Astrocyte (in vitro differentiated cells and primary cell): ENCODE measurements at regions not wholly inside any gene's neighbourhood (a gene's known extent, or its start where the extent isn't known, plus 50 kb on each side); places are given as distances from the start of the nearest gene placed in this dataset.

Experiments used
- CTCF ChIP-seq: IDR thresholded peaks from 2 replicates; pipeline ENCODE4 v1.5.1; 2011; ENCODE audit warnings: low read depth, mild to moderate bottlenecking, inconsistent platforms, low read length, moderate library complexity; ENCODE audit not compliant: insufficient read depth
- EZH2 ChIP-seq: IDR thresholded peaks from 2 replicates; pipeline ENCODE4 v1.6.1; 2012; ENCODE audit warnings: mild to moderate bottlenecking, low read length, inconsistent platforms; ENCODE audit not compliant: insufficient read depth

- TF ChIP-seq CTCF (no peak), EZH2 (no peak)
Observed at GRCh38 chrY:7753711-7754110, 842.2 kb upstream of the AMELY start.
